ENCODE measurements at regions not wholly inside any gene's neighbourhood (a gene's known extent, or its start where the extent isn't known, plus 50 kb on each side); places are given as distances from the start of the nearest gene placed in this dataset.

DNA sequence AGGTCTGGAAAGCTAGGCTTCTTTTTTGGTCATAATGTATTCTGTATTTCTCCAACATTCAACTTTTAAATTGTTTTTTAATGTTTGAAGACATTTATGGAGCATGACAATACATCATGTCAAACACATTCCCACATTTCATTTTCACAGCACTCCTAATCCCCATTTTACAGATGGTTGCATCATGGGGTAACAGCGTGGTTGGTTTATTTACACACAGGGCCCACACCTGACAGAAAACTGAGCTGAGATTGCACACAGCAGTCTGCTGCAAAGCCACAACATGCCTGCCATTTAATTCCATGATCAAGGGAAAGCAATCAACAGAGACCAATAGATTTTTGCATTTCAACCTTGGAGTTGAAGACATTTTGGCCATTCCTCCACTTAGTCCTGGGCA lies 335.7 kb upstream of the MGAT5 start:
- TF ChIP-seq BACH1 (IDR thresholded peaks at IDR 0.05; ENCODE audit: low read length) (no peak), JUN (IDR thresholded peaks at IDR 0.05; ENCODE audit: low read depth, low read length) (no peak), NRF1 (IDR thresholded peaks at IDR 0.05; ENCODE audit: low read depth, low read length) (no peak), POLR2AphosphoS5 (IDR thresholded peaks at IDR 0.05; ENCODE audit: low read depth, low read length) (no peak), EZH2 (IDR thresholded peaks at IDR 0.05; ENCODE audit: low read depth, low read length, severe bottlenecking) (no peak), SP1 (IDR thresholded peaks at IDR 0.05; ENCODE audit: low read depth, low read length) (no peak), YY1 (IDR thresholded peaks at IDR 0.05; ENCODE audit: low read depth, low read length) (no peak), POLR2A (IDR thresholded peaks at IDR 0.05; ENCODE audit: control extremely low read depth in 1 of 2, low read depth in 2 of 2, low read length in 2 of 2) (no peak), EGR1 (IDR thresholded peaks at IDR 0.05; ENCODE audit: borderline replicate concordance, low read depth, low read length) (no peak)
- TF ChIP-seq, protein P1, sequence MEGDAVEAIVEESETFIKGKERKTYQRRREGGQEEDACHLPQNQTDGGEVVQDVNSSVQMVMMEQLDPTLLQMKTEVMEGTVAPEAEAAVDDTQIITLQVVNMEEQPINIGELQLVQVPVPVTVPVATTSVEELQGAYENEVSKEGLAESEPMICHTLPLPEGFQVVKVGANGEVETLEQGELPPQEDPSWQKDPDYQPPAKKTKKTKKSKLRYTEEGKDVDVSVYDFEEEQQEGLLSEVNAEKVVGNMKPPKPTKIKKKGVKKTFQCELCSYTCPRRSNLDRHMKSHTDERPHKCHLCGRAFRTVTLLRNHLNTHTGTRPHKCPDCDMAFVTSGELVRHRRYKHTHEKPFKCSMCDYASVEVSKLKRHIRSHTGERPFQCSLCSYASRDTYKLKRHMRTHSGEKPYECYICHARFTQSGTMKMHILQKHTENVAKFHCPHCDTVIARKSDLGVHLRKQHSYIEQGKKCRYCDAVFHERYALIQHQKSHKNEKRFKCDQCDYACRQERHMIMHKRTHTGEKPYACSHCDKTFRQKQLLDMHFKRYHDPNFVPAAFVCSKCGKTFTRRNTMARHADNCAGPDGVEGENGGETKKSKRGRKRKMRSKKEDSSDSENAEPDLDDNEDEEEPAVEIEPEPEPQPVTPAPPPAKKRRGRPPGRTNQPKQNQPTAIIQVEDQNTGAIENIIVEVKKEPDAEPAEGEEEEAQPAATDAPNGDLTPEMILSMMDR (IDR thresholded peaks at IDR 0.05; ENCODE audit: control extremely low read depth in 1 of 3, insufficient read depth in 1 of 3, low read depth in 1 of 3, low read length in 3 of 3) = no peak
- TF ChIP-seq, protein P2, sequence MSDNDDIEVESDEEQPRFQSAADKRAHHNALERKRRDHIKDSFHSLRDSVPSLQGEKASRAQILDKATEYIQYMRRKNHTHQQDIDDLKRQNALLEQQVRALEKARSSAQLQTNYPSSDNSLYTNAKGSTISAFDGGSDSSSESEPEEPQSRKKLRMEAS (IDR thresholded peaks at IDR 0.05) = no peak
- TF ChIP-seq, protein P3, sequence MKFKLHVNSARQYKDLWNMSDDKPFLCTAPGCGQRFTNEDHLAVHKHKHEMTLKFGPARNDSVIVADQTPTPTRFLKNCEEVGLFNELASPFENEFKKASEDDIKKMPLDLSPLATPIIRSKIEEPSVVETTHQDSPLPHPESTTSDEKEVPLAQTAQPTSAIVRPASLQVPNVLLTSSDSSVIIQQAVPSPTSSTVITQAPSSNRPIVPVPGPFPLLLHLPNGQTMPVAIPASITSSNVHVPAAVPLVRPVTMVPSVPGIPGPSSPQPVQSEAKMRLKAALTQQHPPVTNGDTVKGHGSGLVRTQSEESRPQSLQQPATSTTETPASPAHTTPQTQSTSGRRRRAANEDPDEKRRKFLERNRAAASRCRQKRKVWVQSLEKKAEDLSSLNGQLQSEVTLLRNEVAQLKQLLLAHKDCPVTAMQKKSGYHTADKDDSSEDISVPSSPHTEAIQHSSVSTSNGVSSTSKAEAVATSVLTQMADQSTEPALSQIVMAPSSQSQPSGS (IDR thresholded peaks at IDR 0.05; ENCODE audit: low read length) = no peak

All from H1 (cell line).